Head of caudate nucleus (tissue), 42 donors: ENCODE measurements at regions not wholly inside any gene's neighbourhood (a gene's known extent, or its start where the extent isn't known, plus 50 kb on each side); places are given as distances from the start of the nearest gene placed in this dataset.
A peak's percentile ranks its signal among the peaks of the same experiment; 100 is the strongest.

ENCODE experiments used
- DNase-seq, 42 donors: peaks; one replicate each; pipeline versions ENCODE4 v3.0.0 to v3.0.0-alpha.2; 2020 to 2021; ENCODE audit warnings: mixed read lengths in 7 of 42
- intact Hi-C: fragments of 100-400 bp; cut with DNase I; formaldehyde crosslinking; loops from one replicate; pipeline ENCODE4 v1.15.0; 2022

GRCh38 chr20:22771706-22772105 lies 187.3 kb upstream of the FOXA2 start:
- intact Hi-C loops: no loop called here
- DNase-seq: no peak

- intact Hi-C loops: no loop called here
- no peak for DNase-seq
Observed at GRCh38 chr20:22773344-22773743, 189.0 kb upstream of the FOXA2 start.

- DNase-seq: no peak
- intact Hi-C loops: no loop called here
Observed at GRCh38 chr20:22775256-22775655, 190.9 kb upstream of the FOXA2 start.

- intact Hi-C loops: no loop called here
- DNase-seq: no peak
Observed at GRCh38 chr20:22775671-22776139, 191.3 kb upstream of the FOXA2 start.

- DNase-seq: no peak
- intact Hi-C loops: no loop called here
Observed at GRCh38 chr20:22776369-22776768, 192.0 kb upstream of the FOXA2 start.

GRCh38 chr20:22779878-22780277 lies 195.5 kb upstream of the FOXA2 start:
- DNase-seq: no peak
- intact Hi-C loops: no loop called here

- intact Hi-C loops: no loop called here
- DNase-seq: no peak
Observed at GRCh38 chr20:22781869-22782268, 197.5 kb upstream of the FOXA2 start.

- intact Hi-C loops: no loop called here
- DNase-seq: no peak
Observed at GRCh38 chr20:22789676-22790075, 205.3 kb upstream of the FOXA2 start.

- intact Hi-C loops: no loop called here
- no peak for DNase-seq
Observed at GRCh38 chr20:22791396-22791795, 207.0 kb upstream of the FOXA2 start.

GRCh38 chr20:22791877-22792525 lies 207.6 kb upstream of the FOXA2 start:
- no peak for DNase-seq
- intact Hi-C loops: no loop called here

GRCh38 chr20:22794200-22794599 lies 209.8 kb upstream of the FOXA2 start:
- intact Hi-C loops: no loop called here
- no peak for DNase-seq

GRCh38 chr20:22795433-22795832 lies 211.1 kb upstream of the FOXA2 start:
- no peak for DNase-seq
- intact Hi-C loops: no loop called here

- intact Hi-C loops: no loop called here
- DNase-seq: no peak
Observed at GRCh38 chr20:22795871-22796270, 211.5 kb upstream of the FOXA2 start.

GRCh38 chr20:22796469-22797077 lies 212.2 kb upstream of the FOXA2 start:
- intact Hi-C loops: no loop called here
- DNase-seq: no peak

- intact Hi-C loops: no loop called here
- no peak for DNase-seq
Observed at GRCh38 chr20:22797103-22797502, 212.7 kb upstream of the FOXA2 start.

GRCh38 chr20:22799687-22800086 lies 215.3 kb upstream of the FOXA2 start:
- intact Hi-C loops: no loop called here
- DNase-seq: no peak

- intact Hi-C loops: no loop called here
- no peak for DNase-seq
Observed at GRCh38 chr20:22800129-22800528, 215.8 kb upstream of the FOXA2 start.

- intact Hi-C loops: no loop called here
- no peak for DNase-seq
Observed at GRCh38 chr20:22801528-22801927, 217.2 kb upstream of the FOXA2 start.

- intact Hi-C loops: no loop called here
- no peak for DNase-seq
Observed at GRCh38 chr20:22802296-22802695, 217.9 kb upstream of the FOXA2 start.

GRCh38 chr20:22805219-22805618 lies 220.8 kb upstream of the FOXA2 start:
- intact Hi-C loops: no loop called here
- DNase-seq: peak in 2 of 42 donors; percentile 9 to 40

- intact Hi-C loops: no loop called here
- no peak for DNase-seq
Observed at GRCh38 chr20:22805996-22806395, 221.6 kb upstream of the FOXA2 start.
